ENCODE measurements at regions not wholly inside any gene's neighbourhood (a gene's known extent, or its start where the extent isn't known, plus 50 kb on each side); places are given as distances from the start of the nearest gene placed in this dataset.

GRCh38 chr5:26647781-26648180, 390.6 kb downstream of the CDH9 start:
- 87 to 93% methylated on average over 2 of the region's 2 CpGs for WGBS, 2 donors
- DNase-seq (ENCODE audit: low spot score in 2 of 2), result no peak
- no peak overlapping the region for H3K4me3 ChIP-seq
- no peaks in the 10 kb centered on the region for H3K4me1 ChIP-seq
- no peaks in the 10 kb centered on the region for H3K36me3 ChIP-seq
- H3K27me3 ChIP-seq, result no peaks in the 10 kb centered on the region
- H3K27ac ChIP-seq, result no peak overlapping the region
- peaks cover 0 to 5% (median 0%) of the 10 kb centered on the region in 4 donors for H3K9me3 ChIP-seq
- no peak for TF ChIP-seq CTCF (IDR thresholded peaks at IDR 0.05)
- TF ChIP-seq POLR2A (IDR thresholded peaks at IDR 0.05), result no peak
- no peak for TF ChIP-seq EP300 (IDR thresholded peaks at IDR 0.05)

DNA sequence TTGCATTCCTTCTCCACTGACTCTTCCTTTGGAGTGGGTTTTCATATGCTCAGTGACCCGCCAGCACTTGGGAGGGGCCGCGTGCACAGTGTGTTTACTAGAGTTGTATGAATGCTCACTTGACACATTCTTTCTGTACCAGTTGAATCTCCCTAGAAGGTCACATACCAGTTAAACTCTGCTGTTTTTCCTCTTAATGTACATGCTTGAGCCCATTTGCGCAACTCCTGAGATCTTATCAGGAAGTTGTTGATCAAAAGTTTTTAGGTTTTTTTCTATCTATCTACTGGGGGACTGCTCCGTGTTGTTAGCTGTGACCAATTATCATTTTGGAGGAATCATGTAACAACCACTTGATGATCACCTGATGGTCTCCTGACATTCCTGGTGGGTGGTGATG, 392.7 kb downstream of the CDH9 start:
- H3K36me3 ChIP-seq, result no peaks in the 10 kb centered on the region
- no peak overlapping the region for H3K27ac ChIP-seq
- WGBS, 2 donors, result 87 to 96% methylated on average over 5 of the region's 5 CpGs
- DNase-seq (ENCODE audit: low spot score in 2 of 2), result no peak
- peaks cover 0 to 5% (median 0%) of the 10 kb centered on the region in 4 donors for H3K9me3 ChIP-seq
- H3K27me3 ChIP-seq, result no peaks in the 10 kb centered on the region
- TF ChIP-seq CTCF (IDR thresholded peaks at IDR 0.05), result no peak
- TF ChIP-seq EP300 (IDR thresholded peaks at IDR 0.05), result no peak
- no peak for TF ChIP-seq POLR2A (IDR thresholded peaks at IDR 0.05)
- no peaks in the 10 kb centered on the region for H3K4me1 ChIP-seq
- no peak overlapping the region for H3K4me3 ChIP-seq

DNA sequence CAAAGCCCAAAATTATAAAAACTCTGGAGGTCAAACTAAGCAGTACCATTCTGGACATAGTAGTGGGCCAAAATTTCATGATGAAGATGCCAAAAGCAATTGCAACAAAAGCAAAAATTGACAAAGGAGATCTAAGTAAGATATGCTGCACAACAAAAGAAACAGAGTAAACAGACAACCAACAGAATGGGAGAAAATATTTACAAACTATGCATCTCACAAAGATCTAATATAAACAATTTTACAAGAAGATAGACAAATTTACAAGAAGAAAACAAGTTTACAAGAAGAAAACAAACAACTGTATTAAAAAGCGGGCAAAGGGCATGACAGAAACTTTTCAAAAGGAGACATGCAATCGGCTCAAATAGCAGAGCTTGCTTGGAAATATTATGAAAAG, 396.9 kb downstream of the CDH9 start:
- peaks cover 0 to 5% (median 0%) of the 10 kb centered on the region in 4 donors for H3K9me3 ChIP-seq
- H3K4me3 ChIP-seq, result no peak overlapping the region
- no peak for DNase-seq (ENCODE audit: low spot score in 2 of 2)
- TF ChIP-seq EP300 (IDR thresholded peaks at IDR 0.05), result no peak
- no peak overlapping the region for H3K27ac ChIP-seq
- H3K36me3 ChIP-seq, result no peaks in the 10 kb centered on the region
- H3K4me1 ChIP-seq, result no peaks in the 10 kb centered on the region
- WGBS, 2 donors, result 83 to 86% methylated on average over 2 of the region's 2 CpGs
- no peaks in the 10 kb centered on the region for H3K27me3 ChIP-seq

- DNase-seq (ENCODE audit: low spot score in 2 of 2), result no peak
- no peaks in the 10 kb centered on the region for H3K36me3 ChIP-seq
- H3K4me1 ChIP-seq, result no peaks in the 10 kb centered on the region
- H3K27me3 ChIP-seq, result no peaks in the 10 kb centered on the region
- TF ChIP-seq POLR2A (IDR thresholded peaks at IDR 0.05), result no peak
- 81 to 83% methylated on average over 5 of the region's 5 CpGs for WGBS, 2 donors
- H3K4me3 ChIP-seq, result no peak overlapping the region
- H3K9me3 ChIP-seq, result no peaks in the 10 kb centered on the region
- no peak overlapping the region for H3K27ac ChIP-seq
Measured at GRCh38 chr5:26625099-26625498, 413.3 kb downstream of the CDH9 start.

DNA sequence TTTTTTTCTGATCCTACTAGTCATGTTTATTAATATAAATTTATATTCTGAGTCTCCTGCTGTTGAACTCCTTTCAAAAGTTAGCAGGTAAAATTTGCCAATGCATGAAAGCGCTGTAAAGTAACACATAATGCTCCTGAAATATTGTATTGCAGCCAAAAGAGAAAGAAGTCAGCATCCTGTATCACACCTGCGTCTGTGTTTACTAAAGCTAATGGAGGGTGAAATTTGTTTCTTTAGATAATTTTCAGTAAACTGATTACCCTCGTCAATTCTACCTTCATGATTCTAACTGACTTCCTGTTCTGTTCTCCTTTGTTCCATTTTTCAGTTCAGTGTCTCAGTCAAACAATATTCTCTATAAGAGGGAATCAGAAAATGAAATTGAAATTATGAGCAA, 415.4 kb downstream of the CDH9 start:
- H3K27me3 ChIP-seq, result no peaks in the 10 kb centered on the region
- DNase-seq (ENCODE audit: low spot score in 2 of 2), result no peak
- no peaks in the 10 kb centered on the region for H3K36me3 ChIP-seq
- TF ChIP-seq POLR2A (IDR thresholded peaks at IDR 0.05), result no peak
- no peak for TF ChIP-seq CTCF (IDR thresholded peaks at IDR 0.05)
- no peak for TF ChIP-seq EP300 (IDR thresholded peaks at IDR 0.05)
- H3K4me3 ChIP-seq, result no peak overlapping the region
- no peaks in the 10 kb centered on the region for H3K9me3 ChIP-seq
- H3K27ac ChIP-seq, result no peak overlapping the region
- H3K4me1 ChIP-seq, result no peaks in the 10 kb centered on the region
- WGBS, 2 donors, result 65 to 69% methylated on average over 3 of the region's 3 CpGs

- H3K4me1 ChIP-seq, result no peaks in the 10 kb centered on the region
- no peak for TF ChIP-seq CTCF (IDR thresholded peaks at IDR 0.05)
- TF ChIP-seq EP300 (IDR thresholded peaks at IDR 0.05), result no peak
- TF ChIP-seq POLR2A (IDR thresholded peaks at IDR 0.05), result no peak
- no peaks in the 10 kb centered on the region for H3K36me3 ChIP-seq
- no peaks in the 10 kb centered on the region for H3K9me3 ChIP-seq
- no peak overlapping the region for H3K4me3 ChIP-seq
- H3K27me3 ChIP-seq, result no peaks in the 10 kb centered on the region
- no peak for DNase-seq (ENCODE audit: low spot score in 2 of 2)
- 34 to 36% methylated on average over 1 of the region's 1 CpG for WGBS, 2 donors
- H3K27ac ChIP-seq, result no peak overlapping the region
Measured at GRCh38 chr5:26610577-26610976, 427.8 kb downstream of the CDH9 start.

Measured in tibial nerve (tissue), 4 donors.